Dermis blood vessel endothelial cell (primary cell): ENCODE measurements at regions not wholly inside any gene's neighbourhood (a gene's known extent, or its start where the extent isn't known, plus 50 kb on each side); places are given as distances from the start of the nearest gene placed in this dataset.
"Not testable (repeated sequence)": the region's sequence is repeated elsewhere in the genome, so short reads cannot be mapped to it uniquely, and the experiment has no call there.

Experiments used
- DNase-seq: peaks from one replicate; pipeline ENCODE4 v3.0.0; 2010

DNA sequence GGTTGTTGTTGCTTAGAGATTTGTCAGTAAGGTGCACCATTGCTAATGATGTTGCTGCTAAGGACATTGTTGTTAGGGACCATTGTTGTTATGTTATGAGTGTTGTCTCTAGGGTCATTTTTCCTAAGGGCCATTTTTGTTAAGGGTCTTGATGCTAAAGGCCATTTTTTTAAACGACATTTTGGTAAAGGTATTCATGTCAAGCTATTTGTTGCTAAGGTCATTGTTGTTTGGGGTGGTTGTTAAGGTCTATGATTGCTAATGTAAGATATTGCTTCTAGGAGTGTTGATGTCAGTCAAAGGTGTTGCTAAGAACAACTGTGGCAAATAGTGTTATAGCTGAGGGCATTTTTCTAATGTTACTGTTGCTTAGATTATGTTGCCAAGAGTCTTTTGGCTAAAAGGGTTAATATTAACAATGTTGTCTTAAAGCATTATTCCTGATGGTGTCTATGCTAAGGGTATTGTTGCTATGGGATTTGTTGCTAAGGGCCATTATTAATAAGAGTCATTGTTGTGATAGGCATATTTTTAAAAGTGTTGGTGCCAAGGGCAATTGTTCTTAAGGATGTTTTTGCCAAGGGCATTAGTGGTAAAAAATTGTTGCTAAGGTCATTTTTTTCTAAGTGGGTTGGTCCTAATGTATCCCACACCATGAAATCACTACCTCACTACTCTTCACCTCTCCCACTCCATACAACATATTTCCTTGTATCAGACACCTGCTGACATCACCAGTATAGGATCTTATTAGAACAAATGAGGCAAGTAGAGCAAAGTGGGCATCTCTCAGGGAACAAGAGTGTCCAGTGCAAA lies 56.2 kb downstream of the SPATA31A6 start:
- DNase-seq: peak; percentile 88

DNA sequence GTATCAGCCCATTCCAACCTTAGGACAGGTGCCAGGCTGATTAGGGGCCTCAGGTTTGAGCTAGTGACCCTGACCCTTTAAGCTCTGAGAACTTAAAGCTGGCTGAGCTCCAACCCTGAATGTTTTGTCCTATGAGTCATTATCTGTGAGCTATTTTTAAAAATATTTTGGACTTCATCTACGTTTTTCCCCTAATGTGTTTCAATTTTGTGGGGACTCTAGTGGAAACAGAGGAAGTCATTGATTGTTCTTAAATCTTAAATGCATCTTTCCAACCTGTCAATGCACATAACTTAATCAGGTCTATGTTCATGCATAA lies 56.8 kb downstream of the SPATA31A6 start:
- peak; percentile 92 for DNase-seq

GRCh38 chr9:42243211-42243610 lies 59.8 kb downstream of the SPATA31A6 start:
- not testable (repeated sequence) for DNase-seq

GRCh38 chr9:42243822-42244221 lies 60.4 kb downstream of the SPATA31A6 start:
- not testable (repeated sequence) for DNase-seq

DNA sequence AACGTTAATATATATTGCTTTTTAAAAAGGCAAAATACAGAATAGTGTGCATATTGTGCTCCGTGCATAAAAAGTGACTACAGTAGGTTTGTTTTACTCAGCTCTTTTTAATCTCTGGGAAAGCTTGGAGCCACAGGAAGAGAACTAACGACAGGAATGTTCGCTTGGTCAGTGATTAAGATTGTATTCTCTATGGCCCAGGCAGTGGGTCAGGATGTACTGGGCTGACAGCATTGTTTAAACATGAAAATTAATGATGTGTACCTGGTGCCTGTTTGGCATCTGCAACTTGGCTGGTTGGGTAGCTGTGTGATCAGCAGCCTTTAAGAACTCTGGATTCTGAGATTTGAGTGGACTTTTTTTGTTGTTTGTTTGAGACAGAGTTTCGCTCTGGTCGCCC lies 85.3 kb downstream of the SPATA31A6 start:
- DNase-seq: peak; percentile 49

- DNase-seq: not testable (repeated sequence)
Measured at GRCh38 chr9:42269171-42269570, 85.7 kb downstream of the SPATA31A6 start.

DNA sequence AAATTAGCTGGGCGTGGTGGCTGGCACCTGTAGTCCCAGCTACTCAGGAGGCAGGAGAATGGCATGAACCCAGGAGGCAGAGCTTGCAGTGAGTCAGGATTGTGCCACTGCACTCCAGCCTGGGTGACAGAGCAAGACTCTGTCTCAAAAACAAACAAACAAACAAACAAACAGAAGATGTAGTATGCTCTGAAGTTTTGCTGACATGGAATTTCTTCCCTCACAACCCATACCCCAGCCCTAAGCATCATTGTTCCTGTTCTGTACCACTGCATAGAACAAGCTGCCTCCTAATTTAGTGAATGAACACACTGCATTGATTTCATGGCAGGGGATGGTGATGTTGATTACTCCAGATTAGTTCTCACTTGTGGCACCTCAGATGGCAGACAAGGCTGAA lies 89.7 kb downstream of the SPATA31A6 start:
- DNase-seq: not testable (repeated sequence)

DNA sequence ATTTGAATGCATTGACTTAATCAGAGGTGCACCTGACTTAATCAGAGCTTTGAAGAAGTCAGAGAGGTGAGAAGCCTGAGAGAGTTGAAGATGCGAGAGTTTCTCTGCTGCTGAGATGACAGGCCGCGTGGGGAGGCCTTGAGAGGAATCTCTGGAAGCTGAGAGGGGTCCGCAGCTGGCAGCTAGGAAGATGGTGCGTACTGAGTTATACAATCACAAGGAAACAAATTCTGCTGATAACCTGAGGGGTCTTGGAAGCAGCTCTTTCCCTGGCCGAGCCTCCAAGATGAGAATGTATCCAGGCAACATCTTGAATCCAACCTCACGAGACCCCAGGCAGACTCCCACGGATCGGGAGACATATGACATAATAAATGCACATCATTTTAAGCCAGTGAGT lies 91.7 kb downstream of the SPATA31A6 start:
- no peak for DNase-seq

- not testable (repeated sequence) for DNase-seq
Measured at GRCh38 chr9:42282531-42283178, 99.2 kb downstream of the SPATA31A6 start.

DNA sequence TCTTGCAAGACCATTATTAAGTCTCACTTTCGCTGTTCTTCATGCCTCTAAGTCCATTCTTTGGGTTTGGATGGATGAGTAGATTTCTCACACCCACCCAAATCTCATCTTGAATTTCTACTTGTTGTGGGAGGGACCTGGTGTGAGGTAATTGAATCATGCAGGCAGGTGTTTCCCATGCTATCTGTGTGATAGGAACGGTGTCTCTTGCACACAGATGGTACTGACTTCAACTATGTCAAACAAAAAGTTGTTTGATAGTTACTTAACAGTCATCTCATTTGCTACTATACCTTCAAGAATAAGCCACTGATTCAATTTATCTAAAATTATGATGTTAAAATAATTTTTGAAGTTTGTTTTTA lies 99.7 kb downstream of the SPATA31A6 start:
- DNase-seq: not testable (repeated sequence)

DNA sequence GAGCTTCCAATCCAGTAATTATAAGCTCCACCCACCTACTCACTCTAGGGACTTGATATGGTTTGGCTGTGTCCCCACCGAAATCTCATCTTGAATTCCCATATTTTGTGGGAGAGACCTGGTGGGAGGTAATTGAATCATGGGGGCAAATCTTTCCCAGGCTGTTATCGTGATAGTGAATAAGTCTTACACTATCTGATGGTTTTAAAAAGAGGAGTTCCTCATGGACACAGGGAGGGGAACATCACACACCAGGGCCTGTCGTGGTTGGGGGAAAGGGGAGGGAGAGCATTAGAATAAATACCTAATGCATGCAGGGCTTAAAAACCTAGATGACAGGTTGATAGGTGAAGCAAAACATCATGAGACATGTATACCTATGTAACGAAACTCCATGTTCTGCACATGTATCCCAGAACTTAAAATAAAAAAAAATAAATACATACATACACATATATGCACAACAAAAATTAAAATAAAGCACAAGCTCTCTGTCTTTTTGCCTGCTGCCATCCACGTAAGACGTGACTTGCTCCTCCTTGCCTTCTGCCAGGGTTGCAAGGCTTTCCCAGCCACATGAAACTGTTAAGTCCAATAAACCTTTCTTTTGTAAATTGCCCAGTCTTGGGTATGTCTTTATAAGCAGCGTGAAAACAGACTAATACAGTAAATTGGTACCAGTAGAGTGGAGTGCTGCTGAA lies 102.8 kb downstream of the SPATA31A6 start:
- not testable (repeated sequence) for DNase-seq

DNA sequence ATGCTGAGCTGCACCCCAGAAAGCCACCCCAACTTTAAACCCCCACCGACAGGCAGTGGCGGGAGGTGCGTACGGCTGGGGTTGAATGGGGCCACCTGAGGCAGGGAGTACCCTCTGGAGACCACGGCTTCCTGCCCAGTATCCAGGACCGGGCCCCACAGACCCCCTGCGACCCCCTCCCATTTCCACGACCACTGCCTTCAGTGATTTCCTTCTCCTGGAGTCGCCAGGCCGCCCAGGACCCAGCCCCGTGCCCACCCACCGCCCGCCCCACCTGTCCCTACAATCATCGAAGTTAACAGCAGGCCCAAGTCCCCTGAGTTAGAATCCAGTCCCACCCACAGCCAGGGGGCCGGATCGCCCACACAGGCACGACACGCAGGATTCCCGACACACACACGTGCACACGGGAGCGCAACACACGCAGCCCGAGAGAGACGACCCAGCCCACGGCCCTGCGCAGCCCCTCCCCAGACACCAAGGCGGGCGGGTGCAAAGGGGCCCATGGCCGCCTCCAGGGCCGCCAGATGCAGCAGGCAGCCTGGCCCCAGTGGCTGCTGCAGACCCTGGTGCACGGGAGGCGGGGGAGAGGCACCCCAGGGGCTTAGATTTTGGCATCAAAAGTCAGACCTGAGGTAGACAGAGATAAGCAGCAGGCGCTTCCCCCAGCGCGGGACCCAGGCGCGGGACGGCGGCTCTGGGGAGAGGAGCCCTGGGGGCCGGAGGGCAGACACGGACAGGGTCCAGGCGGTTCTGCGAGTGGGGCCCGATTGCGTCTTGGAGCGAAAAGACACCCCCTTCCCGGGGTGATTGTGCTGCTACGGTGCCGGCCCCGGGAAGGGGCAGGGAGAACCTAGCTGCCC lies 104.8 kb downstream of the SPATA31A6 start:
- not testable (repeated sequence) for DNase-seq

GRCh38 chr9:42288865-42289229 lies 105.4 kb downstream of the SPATA31A6 start:
- DNase-seq: not testable (repeated sequence)

DNA sequence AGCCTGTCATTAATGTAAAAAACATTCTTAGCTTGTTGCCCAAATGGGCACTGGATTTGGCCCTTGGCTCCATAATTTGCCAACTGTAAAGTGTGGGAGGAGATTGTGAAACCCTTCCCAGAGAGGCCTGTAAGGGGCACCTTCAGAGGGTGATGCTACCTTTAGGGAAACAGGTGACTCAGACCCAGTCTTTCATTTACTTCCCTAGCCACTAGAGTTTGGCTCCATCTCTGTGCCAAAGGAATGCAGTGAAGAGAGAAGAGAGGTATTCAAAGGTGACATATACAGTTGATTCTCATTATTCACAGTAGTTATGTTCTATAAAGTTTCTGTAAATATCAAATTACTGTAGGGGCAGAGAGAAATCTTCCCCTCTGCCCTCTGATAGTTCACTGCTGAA lies 116.7 kb downstream of the SPATA31A6 start:
- DNase-seq: not testable (repeated sequence)

DNA sequence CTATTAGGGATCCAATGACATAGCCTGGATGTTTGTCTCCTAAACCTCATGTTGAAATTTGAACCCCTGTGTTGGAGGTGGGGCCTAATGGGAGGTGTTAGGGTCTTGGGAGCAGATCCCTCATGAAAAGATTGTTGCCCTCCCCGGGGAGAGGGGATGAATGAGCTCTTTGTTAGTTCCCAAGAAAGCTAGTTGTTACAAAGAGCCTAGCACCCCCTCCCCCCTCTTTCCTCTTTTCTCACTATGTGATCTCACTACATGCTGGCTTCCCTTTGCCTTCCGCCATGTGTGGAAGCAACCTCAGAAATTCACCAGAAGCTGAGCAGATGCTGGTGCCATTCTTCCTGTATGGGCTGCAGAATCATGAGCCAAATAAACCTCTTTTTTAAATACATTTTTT lies 123.2 kb downstream of the SPATA31A6 start:
- not testable (repeated sequence) for DNase-seq

- DNase-seq: not testable (repeated sequence)
Measured at GRCh38 chr9:42307449-42307848, 124.0 kb downstream of the SPATA31A6 start.

- DNase-seq: not testable (repeated sequence)
Measured at GRCh38 chr9:42310972-42311371, 127.5 kb downstream of the SPATA31A6 start.

DNA sequence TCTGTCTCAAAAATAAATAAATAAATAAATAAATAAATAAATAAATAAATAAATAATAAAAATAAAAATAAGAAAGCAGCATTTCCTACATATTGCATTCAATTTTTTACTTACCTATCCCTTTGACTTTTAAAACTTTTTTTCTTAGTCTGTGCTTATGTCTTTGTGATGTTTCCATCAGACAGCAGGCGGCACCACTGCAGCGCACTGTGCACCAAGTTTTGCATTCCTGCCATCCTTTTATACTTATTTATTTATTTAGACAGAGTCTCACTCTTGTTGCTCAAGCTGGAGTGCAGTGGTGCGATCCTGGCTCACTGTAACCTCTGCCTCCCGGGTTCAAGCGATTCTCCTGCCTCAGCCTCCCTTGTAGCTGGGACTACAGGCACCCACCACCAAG lies 132.6 kb downstream of the SPATA31A6 start:
- not testable (repeated sequence) for DNase-seq

GRCh38 chr9:42317677-42318076 lies 134.2 kb downstream of the SPATA31A6 start:
- not testable (repeated sequence) for DNase-seq

DNA sequence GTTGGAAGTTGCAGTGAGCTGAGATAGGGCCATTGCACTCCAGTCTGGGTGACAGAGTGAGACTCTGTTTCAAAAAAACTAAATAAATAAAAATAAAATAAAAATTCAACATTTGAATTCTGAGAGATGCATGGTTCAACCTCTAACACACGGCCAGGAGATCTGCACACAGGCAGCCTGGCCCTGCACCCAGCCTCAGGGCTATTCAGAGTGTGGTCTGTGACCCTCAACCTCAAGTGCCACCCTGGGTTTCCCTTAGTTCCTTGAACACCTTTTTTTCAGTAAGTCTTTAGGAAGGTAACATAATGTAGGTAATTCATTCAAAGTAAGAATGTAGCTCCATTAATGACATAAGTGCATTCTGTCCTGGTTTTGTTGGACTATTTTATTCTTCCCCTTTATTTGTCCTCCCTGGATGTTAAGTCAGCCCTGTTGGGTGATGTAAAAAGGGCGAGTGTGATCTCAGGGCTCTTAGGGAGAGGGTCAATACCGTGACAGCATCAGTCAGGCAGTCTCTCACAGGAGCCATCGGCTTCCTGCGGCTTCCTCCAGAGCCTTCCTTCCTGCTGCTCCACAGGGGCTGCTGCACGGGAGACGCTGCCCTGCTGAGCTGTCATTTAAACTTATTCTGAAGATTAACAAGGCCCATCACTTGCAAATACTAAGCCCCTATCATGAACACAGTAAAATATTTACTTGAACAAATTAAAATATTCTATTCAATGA lies 139.8 kb downstream of the SPATA31A6 start:
- DNase-seq: peak; percentile 48

GRCh38 chr9:42325142-42325541 lies 141.7 kb downstream of the SPATA31A6 start:
- DNase-seq: not testable (repeated sequence)

GRCh38 chr9:42325561-42325960 lies 142.1 kb downstream of the SPATA31A6 start:
- DNase-seq: not testable (repeated sequence)
